Esophagus squamous epithelium (tissue), 4 donors: ENCODE measurements at regions not wholly inside any gene's neighbourhood (a gene's known extent, or its start where the extent isn't known, plus 50 kb on each side); places are given as distances from the start of the nearest gene placed in this dataset.

ENCODE experiments used
- CTCF ChIP-seq, 6 experiments: fragments of 450-650 bp in 4 of 6; fragments of 200-600 bp in 2 of 6; sonication (generic) in 2 of 6; IDR thresholded peaks; one replicate each; pipeline ENCODE4 v1.5.1; 2016 to 2019; ENCODE audit warnings: antibody characterized with exemption in 6 of 6, mild to moderate bottlenecking in 4 of 6, moderate library complexity in 4 of 6
- POLR2A ChIP-seq, 4 donors: fragments of 450-650 bp; IDR thresholded peaks; one replicate each; pipeline ENCODE4 v1.6.1; 2017; ENCODE audit warnings: antibody characterized with exemption in 4 of 4, mild to moderate bottlenecking in 4 of 4, moderate library complexity in 3 of 4

- no peak for TF ChIP-seq CTCF (IDR thresholded peaks at IDR 0.05)
- no peak for TF ChIP-seq POLR2A (IDR thresholded peaks at IDR 0.05)
Observed at GRCh38 chr21:15227919-15228318, 163.1 kb upstream of the NRIP1 start.
